ENCODE measurements at regions not wholly inside any gene's neighbourhood (a gene's known extent, or its start where the extent isn't known, plus 50 kb on each side); places are given as distances from the start of the nearest gene placed in this dataset.

GRCh38 chr6:62362097-62362496, 76.1 kb upstream of the KHDRBS2 start:
- DNase-seq, result no peak
- in situ Hi-C loops (cut with MboI; ENCODE audit: low pct_unique_long_range_greater_than_20kb, low sequenced_read_pairs), result no loop called here

DNA sequence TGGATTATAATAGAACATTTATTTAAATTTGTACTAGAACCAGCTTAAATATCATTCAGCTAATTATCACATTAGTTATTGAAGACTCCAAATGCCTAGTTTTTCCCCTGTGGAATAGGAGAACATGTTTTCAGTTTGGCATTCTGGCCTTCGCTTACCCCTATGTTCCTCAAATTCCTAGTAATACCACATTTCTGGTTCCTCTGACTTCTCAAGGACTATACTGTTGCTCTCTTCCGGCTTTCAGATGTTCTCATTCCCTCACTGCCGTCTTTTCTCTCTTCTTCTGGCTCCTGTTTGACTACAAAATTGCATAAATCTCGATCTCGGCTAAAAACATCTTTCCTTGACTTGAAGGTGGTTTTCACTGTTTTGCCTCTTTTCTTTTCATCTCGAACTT, 71.8 kb upstream of the KHDRBS2 start:
- in situ Hi-C loops (cut with MboI; ENCODE audit: low pct_unique_long_range_greater_than_20kb, low sequenced_read_pairs), result no loop called here
- DNase-seq, result peak; percentile 72

GRCh38 chr6:62354261-62354660, 68.2 kb upstream of the KHDRBS2 start:
- in situ Hi-C loops (cut with MboI; ENCODE audit: low pct_unique_long_range_greater_than_20kb, low sequenced_read_pairs), result no loop called here
- no peak for DNase-seq

DNA sequence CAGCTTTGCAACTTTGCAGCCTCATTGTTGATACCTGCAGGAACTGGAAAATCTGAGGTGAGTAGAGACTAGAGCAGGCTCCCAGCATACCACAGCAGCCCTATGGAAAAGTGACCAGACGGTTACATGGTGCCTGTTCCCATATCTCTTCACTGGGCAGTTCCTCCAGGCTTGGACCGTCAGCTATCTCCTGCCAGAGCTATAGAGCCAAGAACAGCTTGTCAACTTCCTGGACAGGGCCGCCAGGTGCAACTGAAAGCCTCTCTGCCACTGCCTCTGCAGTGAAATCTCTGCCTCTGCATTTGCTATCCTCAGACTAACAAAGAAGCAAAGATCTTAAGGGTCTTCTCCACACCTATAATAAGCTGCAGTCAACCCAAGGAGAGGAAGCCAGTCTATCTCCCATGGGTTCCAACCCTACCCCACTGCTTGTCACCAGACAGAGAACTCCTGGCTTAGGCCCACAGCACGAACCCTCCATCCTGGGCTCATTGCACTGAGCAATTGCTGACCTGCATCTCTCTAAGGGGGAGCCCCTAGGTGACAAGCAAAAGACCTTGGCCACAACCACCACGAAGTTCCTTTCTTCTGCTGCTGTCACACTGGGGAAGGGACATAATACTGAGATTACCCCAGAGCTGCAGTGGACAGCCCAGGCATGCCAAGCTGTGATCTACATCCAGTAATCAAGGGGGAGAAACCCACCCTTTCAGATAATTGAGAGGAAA, 60.1 kb upstream of the KHDRBS2 start:
- in situ Hi-C loops (cut with MboI; ENCODE audit: low pct_unique_long_range_greater_than_20kb, low sequenced_read_pairs), result no loop called here
- DNase-seq, result no peak

DNA sequence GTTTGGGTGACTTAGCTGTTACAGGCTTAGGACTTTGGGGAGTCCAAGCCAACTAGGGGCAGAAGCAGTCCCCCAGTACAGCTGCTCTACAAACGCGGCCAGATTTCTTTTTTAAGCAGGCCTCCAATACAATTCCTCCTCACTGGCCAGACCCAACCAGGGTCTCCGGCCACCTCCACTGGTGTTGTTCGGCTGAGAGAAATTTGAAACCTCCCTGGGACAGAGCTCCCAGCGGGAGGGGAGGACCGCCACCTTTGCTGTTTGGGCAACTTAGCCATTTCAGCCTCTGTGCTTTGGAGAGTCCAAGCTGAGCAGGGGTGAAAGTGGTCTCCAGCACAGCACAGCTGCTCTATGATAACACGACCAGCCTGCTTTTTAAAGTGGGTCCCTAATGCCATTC, 59.4 kb upstream of the KHDRBS2 start:
- in situ Hi-C loops (cut with MboI; ENCODE audit: low pct_unique_long_range_greater_than_20kb, low sequenced_read_pairs), result no loop called here
- no peak for DNase-seq

GRCh38 chr6:62344850-62345249, 58.8 kb upstream of the KHDRBS2 start:
- no peak for DNase-seq
- in situ Hi-C loops (cut with MboI; ENCODE audit: low pct_unique_long_range_greater_than_20kb, low sequenced_read_pairs), result no loop called here

GRCh38 chr6:62338477-62338876, 52.5 kb upstream of the KHDRBS2 start:
- DNase-seq, result no peak
- in situ Hi-C loops (cut with MboI; ENCODE audit: low pct_unique_long_range_greater_than_20kb, low sequenced_read_pairs), result no loop called here

Measured in KBM-7 (cell line).